ENCODE measurements at regions not wholly inside any gene's neighbourhood (a gene's known extent, or its start where the extent isn't known, plus 50 kb on each side); places are given as distances from the start of the nearest gene placed in this dataset.
"Not testable (repeated sequence)": the region's sequence is repeated elsewhere in the genome, so short reads cannot be mapped to it uniquely, and the experiment has no call there.

- peak; percentile 56 for DNase-seq (ENCODE audit: low spot score)
Observed at GRCh38 chr13:70310396-70311119, 202.3 kb upstream of the KLHL1 start.

GRCh38 chr13:70297189-70297616 is 189.0 kb upstream of the KLHL1 start:
- DNase-seq (ENCODE audit: low spot score): no peak

- no peak for DNase-seq (ENCODE audit: low spot score)
Observed at GRCh38 chr13:70284371-70284770, 176.1 kb upstream of the KLHL1 start.

- no peak for DNase-seq (ENCODE audit: low spot score)
Observed at GRCh38 chr13:70275841-70276240, 167.6 kb upstream of the KLHL1 start.

GRCh38 chr13:70255406-70255991 is 147.2 kb upstream of the KLHL1 start:
- no peak for DNase-seq (ENCODE audit: low spot score)

- no peak for DNase-seq (ENCODE audit: low spot score)
Observed at GRCh38 chr13:70253834-70254233, 145.6 kb upstream of the KLHL1 start.

GRCh38 chr13:70253411-70253810 is 145.2 kb upstream of the KLHL1 start:
- no peak for DNase-seq (ENCODE audit: low spot score)

GRCh38 chr13:70249332-70250064 is 141.2 kb upstream of the KLHL1 start:
- DNase-seq (ENCODE audit: low spot score): no peak

GRCh38 chr13:70237131-70237530 is 128.9 kb upstream of the KLHL1 start:
- no peak for DNase-seq (ENCODE audit: low spot score)

- DNase-seq (ENCODE audit: low spot score): no peak
Observed at GRCh38 chr13:70235565-70235964, 127.3 kb upstream of the KLHL1 start.

- no peak for DNase-seq (ENCODE audit: low spot score)
Observed at GRCh38 chr13:70223911-70224310, 115.7 kb upstream of the KLHL1 start.

GRCh38 chr13:70222926-70223325 is 114.7 kb upstream of the KLHL1 start:
- no peak for DNase-seq (ENCODE audit: low spot score)

GRCh38 chr13:70218618-70219017 is 110.4 kb upstream of the KLHL1 start:
- no peak for DNase-seq (ENCODE audit: low spot score)

- not testable (repeated sequence) for DNase-seq (ENCODE audit: low spot score)
Observed at GRCh38 chr13:70208968-70209367, 100.7 kb upstream of the KLHL1 start.

GRCh38 chr13:70206671-70207070 is 98.4 kb upstream of the KLHL1 start:
- DNase-seq (ENCODE audit: low spot score): no peak

- DNase-seq (ENCODE audit: low spot score): no peak
Observed at GRCh38 chr13:70203661-70204229, 95.5 kb upstream of the KLHL1 start.

- no peak for DNase-seq (ENCODE audit: low spot score)
Observed at GRCh38 chr13:70191034-70191433, 82.8 kb upstream of the KLHL1 start.

- DNase-seq (ENCODE audit: low spot score): no peak
Observed at GRCh38 chr13:70189981-70190380, 81.7 kb upstream of the KLHL1 start.

GRCh38 chr13:70188567-70188966 is 80.3 kb upstream of the KLHL1 start:
- DNase-seq (ENCODE audit: low spot score): no peak

GRCh38 chr13:70183041-70183440 is 74.8 kb upstream of the KLHL1 start:
- DNase-seq (ENCODE audit: low spot score): no peak
